ENCODE measurements at regions not wholly inside any gene's neighbourhood (a gene's known extent, or its start where the extent isn't known, plus 50 kb on each side); places are given as distances from the start of the nearest gene placed in this dataset.

DNA sequence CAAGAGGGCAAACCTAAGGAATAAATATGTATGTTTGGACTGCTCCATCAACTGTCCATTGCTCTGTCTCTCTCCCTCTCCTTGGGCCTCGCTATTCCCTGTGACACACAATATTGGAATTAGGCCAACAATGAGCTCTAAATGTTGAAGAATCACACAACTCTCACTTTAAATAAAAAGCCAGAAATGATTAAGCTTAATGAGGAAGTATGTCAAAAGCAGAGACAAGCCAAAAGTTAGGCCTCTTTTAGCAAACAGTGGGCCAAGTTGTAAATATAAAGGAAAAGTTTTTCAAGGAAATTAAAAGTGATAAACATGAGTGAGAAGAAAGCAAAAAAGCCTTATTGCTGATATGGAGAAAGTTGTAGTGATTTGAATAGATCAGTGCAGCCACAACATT lies 141.0 kb downstream of the VGLL3 start:
- TF ChIP-seq JUN (CRISPR knock-in tag; IDR thresholded peaks at IDR 0.05) (no peak), FOXK1 (CRISPR knock-in tag; IDR thresholded peaks at IDR 0.05) (no peak), ELF4 (CRISPR knock-in tag; IDR thresholded peaks at IDR 0.05; ENCODE audit: low read depth) (no peak), RELA (CRISPR knock-in tag; IDR thresholded peaks at IDR 0.05; ENCODE audit: borderline replicate concordance) (no peak), IRF2 (CRISPR knock-in tag; IDR thresholded peaks at IDR 0.05; ENCODE audit: borderline replicate concordance, low read depth) (no peak), CREB1 (CRISPR knock-in tag; IDR thresholded peaks at IDR 0.05) (no peak), SMAD4 (CRISPR knock-in tag; IDR thresholded peaks at IDR 0.05) (no peak)
- TF ChIP-seq, protein P1, sequence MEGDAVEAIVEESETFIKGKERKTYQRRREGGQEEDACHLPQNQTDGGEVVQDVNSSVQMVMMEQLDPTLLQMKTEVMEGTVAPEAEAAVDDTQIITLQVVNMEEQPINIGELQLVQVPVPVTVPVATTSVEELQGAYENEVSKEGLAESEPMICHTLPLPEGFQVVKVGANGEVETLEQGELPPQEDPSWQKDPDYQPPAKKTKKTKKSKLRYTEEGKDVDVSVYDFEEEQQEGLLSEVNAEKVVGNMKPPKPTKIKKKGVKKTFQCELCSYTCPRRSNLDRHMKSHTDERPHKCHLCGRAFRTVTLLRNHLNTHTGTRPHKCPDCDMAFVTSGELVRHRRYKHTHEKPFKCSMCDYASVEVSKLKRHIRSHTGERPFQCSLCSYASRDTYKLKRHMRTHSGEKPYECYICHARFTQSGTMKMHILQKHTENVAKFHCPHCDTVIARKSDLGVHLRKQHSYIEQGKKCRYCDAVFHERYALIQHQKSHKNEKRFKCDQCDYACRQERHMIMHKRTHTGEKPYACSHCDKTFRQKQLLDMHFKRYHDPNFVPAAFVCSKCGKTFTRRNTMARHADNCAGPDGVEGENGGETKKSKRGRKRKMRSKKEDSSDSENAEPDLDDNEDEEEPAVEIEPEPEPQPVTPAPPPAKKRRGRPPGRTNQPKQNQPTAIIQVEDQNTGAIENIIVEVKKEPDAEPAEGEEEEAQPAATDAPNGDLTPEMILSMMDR (IDR thresholded peaks at IDR 0.05): no peak
- TF ChIP-seq, protein P2, sequence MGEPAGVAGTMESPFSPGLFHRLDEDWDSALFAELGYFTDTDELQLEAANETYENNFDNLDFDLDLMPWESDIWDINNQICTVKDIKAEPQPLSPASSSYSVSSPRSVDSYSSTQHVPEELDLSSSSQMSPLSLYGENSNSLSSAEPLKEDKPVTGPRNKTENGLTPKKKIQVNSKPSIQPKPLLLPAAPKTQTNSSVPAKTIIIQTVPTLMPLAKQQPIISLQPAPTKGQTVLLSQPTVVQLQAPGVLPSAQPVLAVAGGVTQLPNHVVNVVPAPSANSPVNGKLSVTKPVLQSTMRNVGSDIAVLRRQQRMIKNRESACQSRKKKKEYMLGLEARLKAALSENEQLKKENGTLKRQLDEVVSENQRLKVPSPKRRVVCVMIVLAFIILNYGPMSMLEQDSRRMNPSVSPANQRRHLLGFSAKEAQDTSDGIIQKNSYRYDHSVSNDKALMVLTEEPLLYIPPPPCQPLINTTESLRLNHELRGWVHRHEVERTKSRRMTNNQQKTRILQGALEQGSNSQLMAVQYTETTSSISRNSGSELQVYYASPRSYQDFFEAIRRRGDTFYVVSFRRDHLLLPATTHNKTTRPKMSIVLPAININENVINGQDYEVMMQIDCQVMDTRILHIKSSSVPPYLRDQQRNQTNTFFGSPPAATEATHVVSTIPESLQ (CRISPR knock-in tag; IDR thresholded peaks at IDR 0.05): no peak
- TF ChIP-seq, protein P3, sequence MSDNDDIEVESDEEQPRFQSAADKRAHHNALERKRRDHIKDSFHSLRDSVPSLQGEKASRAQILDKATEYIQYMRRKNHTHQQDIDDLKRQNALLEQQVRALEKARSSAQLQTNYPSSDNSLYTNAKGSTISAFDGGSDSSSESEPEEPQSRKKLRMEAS (CRISPR knock-in tag; IDR thresholded peaks at IDR 0.05): no peak
- TF ChIP-seq, protein P4, sequence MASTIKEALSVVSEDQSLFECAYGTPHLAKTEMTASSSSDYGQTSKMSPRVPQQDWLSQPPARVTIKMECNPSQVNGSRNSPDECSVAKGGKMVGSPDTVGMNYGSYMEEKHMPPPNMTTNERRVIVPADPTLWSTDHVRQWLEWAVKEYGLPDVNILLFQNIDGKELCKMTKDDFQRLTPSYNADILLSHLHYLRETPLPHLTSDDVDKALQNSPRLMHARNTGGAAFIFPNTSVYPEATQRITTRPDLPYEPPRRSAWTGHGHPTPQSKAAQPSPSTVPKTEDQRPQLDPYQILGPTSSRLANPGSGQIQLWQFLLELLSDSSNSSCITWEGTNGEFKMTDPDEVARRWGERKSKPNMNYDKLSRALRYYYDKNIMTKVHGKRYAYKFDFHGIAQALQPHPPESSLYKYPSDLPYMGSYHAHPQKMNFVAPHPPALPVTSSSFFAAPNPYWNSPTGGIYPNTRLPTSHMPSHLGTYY (CRISPR knock-in tag; IDR thresholded peaks at IDR 0.05): no peak

Data from WTC11 (cell line).